CD14-positive monocyte (primary cell): ENCODE measurements at regions not wholly inside any gene's neighbourhood (a gene's known extent, or its start where the extent isn't known, plus 50 kb on each side); places are given as distances from the start of the nearest gene placed in this dataset.

Experiments
- DNase-seq, 3 donors: peaks; one replicate each; pipeline ENCODE4 v3.0.0-alpha.2; 2011 to 2022
- H2AFZ ChIP-seq: 2 replicates; pipeline ENCODE4 v1.6.0; 2012; ENCODE audit warnings: mild to moderate bottlenecking, low read depth, low read length, inconsistent platforms; ENCODE audit not compliant: insufficient read depth, poor library complexity, severe bottlenecking
- H3K27ac ChIP-seq, 2 donors: 1 replicate in 1 of 2; 2 replicates in 1 of 2; pipeline ENCODE4 v1.5.1; 2012 to 2013; ENCODE audit warnings: low read length in 2 of 2, control low read depth in 1 of 2, inconsistent platforms in 1 of 2, low read depth in 1 of 2, mild to moderate bottlenecking in 1 of 2
- H3K27me3 ChIP-seq, 2 donors: one replicate each; pipeline versions ENCODE4 v1.6.0 to v1.6.1; 2011 to 2013; ENCODE audit warnings: low read length in 2 of 2; ENCODE audit not compliant: control insufficient read depth in 2 of 2, insufficient read depth in 2 of 2
- H3K36me3 ChIP-seq, 2 donors: replicated peaks in 1 of 2; 1 replicate in 1 of 2; 2 replicates in 1 of 2; pipeline versions ENCODE4 v1.5.1 to v1.6.1; 2012 to 2013; ENCODE audit warnings: low read length in 2 of 2, control low read depth in 1 of 2, inconsistent platforms in 1 of 2, mild to moderate bottlenecking in 1 of 2; ENCODE audit not compliant: insufficient read depth in 2 of 2, control insufficient read depth in 1 of 2
- H3K4me1 ChIP-seq, 2 donors: 1 replicate in 1 of 2; 2 replicates in 1 of 2; pipeline versions ENCODE4 v1.5.1 to v1.6.1; 2012 to 2013; ENCODE audit warnings: low read length in 2 of 2, control low read depth in 1 of 2, inconsistent platforms in 1 of 2, mild to moderate bottlenecking in 1 of 2, moderate library complexity in 1 of 2; ENCODE audit not compliant: insufficient read depth in 2 of 2, control insufficient read depth in 1 of 2
- H3K4me2 ChIP-seq: replicated peaks from 2 replicates; pipeline ENCODE3; 2012; ENCODE audit warnings: low read length, moderate library complexity, mild to moderate bottlenecking; ENCODE audit not compliant: poor library complexity, severe bottlenecking; ENCODE audit errors: extremely low read depth
- H3K4me3 ChIP-seq, 3 experiments: fragments of 200-600 bp in 1 of 3; sonication (generic) in 1 of 3; replicated peaks in 1 of 3; 1 replicate in 2 of 3; 2 replicates in 1 of 3; pipeline ENCODE4 v1.5.1; 2011 to 2013; ENCODE audit warnings: low read length in 3 of 3, mild to moderate bottlenecking in 3 of 3, control low read depth in 2 of 3, low read depth in 2 of 3, inconsistent platforms in 1 of 3, moderate library complexity in 1 of 3
- H3K79me2 ChIP-seq: 2 replicates; pipeline ENCODE4 v1.6.0; 2012; ENCODE audit warnings: mild to moderate bottlenecking, control low read depth, inconsistent platforms, low read length, moderate library complexity; ENCODE audit not compliant: insufficient read depth
- H3K9ac ChIP-seq: 2 replicates; pipeline ENCODE4 v1.6.0; 2017; ENCODE audit warnings: low read length, mild to moderate bottlenecking; ENCODE audit not compliant: insufficient read depth, poor library complexity, severe bottlenecking
- H3K9me3 ChIP-seq, 2 donors: replicated peaks in 1 of 2; 1 replicate in 1 of 2; 2 replicates in 1 of 2; pipeline versions ENCODE4 v1.5.1 to v1.6.1; 2012 to 2013; ENCODE audit warnings: low read length in 2 of 2, control low read depth in 1 of 2; ENCODE audit not compliant: control insufficient read depth in 1 of 2, insufficient read depth in 1 of 2
- H4K20me1 ChIP-seq: 2 replicates; pipeline ENCODE4 v1.6.0; 2012; ENCODE audit warnings: mild to moderate bottlenecking, low read length, control low read depth, moderate library complexity; ENCODE audit not compliant: insufficient read depth
- H3K27ac Mint-ChIP-seq, 7 donors: one replicate each; pipeline ENCODE4 v1.8.0; 2020; ENCODE audit warnings: mild to moderate bottlenecking in 7 of 7, mixed read lengths in 7 of 7, moderate library complexity in 6 of 7, inconsistent platforms in 2 of 7
- H3K27me3 Mint-ChIP-seq, 3 donors: one replicate each; pipeline ENCODE4 v1.8.0; 2021 to 2022; ENCODE audit warnings: low read depth in 3 of 3, mild to moderate bottlenecking in 3 of 3, mixed read lengths in 3 of 3, moderate library complexity in 3 of 3, inconsistent platforms in 1 of 3
- H3K36me3 Mint-ChIP-seq, 2 donors: one replicate each; pipeline ENCODE4 v1.8.0; 2020; ENCODE audit warnings: mixed read lengths in 2 of 2, inconsistent platforms in 1 of 2, mild to moderate bottlenecking in 1 of 2
- H3K4me1 Mint-ChIP-seq: one replicate; pipeline ENCODE4 v1.8.0; 2020; ENCODE audit warnings: mild to moderate bottlenecking, mixed read lengths
- H3K4me3 Mint-ChIP-seq, 2 donors: one replicate each; pipeline ENCODE4 v1.8.0; 2020; ENCODE audit warnings: mild to moderate bottlenecking in 2 of 2, mixed read lengths in 2 of 2, moderate library complexity in 1 of 2
- H3K9me3 Mint-ChIP-seq, 7 donors: one replicate each; pipeline ENCODE4 v1.8.0; 2020 to 2022; ENCODE audit warnings: mixed read lengths in 7 of 7, mild to moderate bottlenecking in 6 of 7, moderate library complexity in 6 of 7, inconsistent platforms in 2 of 7
- CTCF ChIP-seq: fragments of 200-600 bp; IDR thresholded peaks from one replicate; pipeline ENCODE4 v1.8.0; 2022; ENCODE audit warnings: antibody characterized with exemption, mild to moderate bottlenecking
- WGBS: methylation state at CpG from one replicate; pipeline ENCODE4 v1.1.5; 2013; ENCODE audit warnings: missing lambda C conversion rate; ENCODE audit not compliant: insufficient coverage; 5-methylcytosine and 5-hydroxymethylcytosine counted together
- intact Hi-C, 2 donors: fragments of 100-400 bp; cut with micrococcal nuclease; formaldehyde crosslinking; loops; one replicate each; pipeline versions ENCODE4 v1.15.0 to v1.15.1; 2023

GRCh38 chr9:134568811-134569210, 72.8 kb upstream of the COL5A1 start:
- no peaks in the 10 kb centered on the region for H3K36me3 ChIP-seq
- intact Hi-C loops, result no loop called here
- Mint-ChIP-seq H3K36me3 (no peaks in the 10 kb centered on the region), H3K4me1 (no peaks in the 10 kb centered on the region), H3K9me3 (peaks cover 4 to 24% (median 11%) of the 10 kb centered on the region in 7 donors), H3K27me3 (peaks cover 0 to 13% (median 2%) of the 10 kb centered on the region in 3 donors), H3K4me3 (no peak overlapping the region), H3K27ac (no peak overlapping the region)
- H3K27ac ChIP-seq, result no peak overlapping the region
- no peaks in the 10 kb centered on the region for H3K4me1 ChIP-seq
- H3K27me3 ChIP-seq, result no peaks in the 10 kb centered on the region
- no peak for TF ChIP-seq CTCF
- H3K9me3 ChIP-seq, result peaks cover 11 to 24% of the 10 kb centered on the region in 2 donors
- H2AFZ ChIP-seq, result no peak overlapping the region
- DNase-seq, result no peak
- H3K9ac ChIP-seq, result no peak overlapping the region
- no peaks in the 10 kb centered on the region for H3K79me2 ChIP-seq
- H3K4me2 ChIP-seq, result no peak overlapping the region
- 80% methylated on average over 1 of the region's 3 CpGs for WGBS
- no peak overlapping the region for H3K4me3 ChIP-seq
- no peaks in the 10 kb centered on the region for H4K20me1 ChIP-seq

DNA sequence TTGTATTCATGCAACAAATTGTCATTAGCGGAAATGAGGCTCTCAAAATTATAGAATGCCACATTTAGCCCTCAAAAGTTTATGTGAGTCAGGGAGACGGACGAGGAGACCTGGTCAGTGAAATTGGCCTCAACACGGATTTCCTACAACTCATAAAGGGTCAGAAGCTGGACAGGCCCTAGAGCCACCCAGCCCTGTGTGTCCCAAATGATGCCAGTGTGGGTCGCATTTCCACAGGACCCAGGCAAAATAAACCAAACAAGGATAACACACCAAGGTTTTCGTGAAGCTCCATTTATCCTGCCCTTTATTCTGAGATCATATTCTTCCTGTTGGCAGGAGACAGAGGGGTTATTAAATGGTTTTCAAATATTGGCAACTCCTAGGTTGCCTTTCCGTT, 72.0 kb upstream of the COL5A1 start:
- H2AFZ ChIP-seq, result no peak overlapping the region
- H3K79me2 ChIP-seq, result no peaks in the 10 kb centered on the region
- H3K9me3 Mint-ChIP-seq, result peaks cover 7 to 28% (median 12%) of the 10 kb centered on the region in 7 donors
- no peak overlapping the region for H3K9ac ChIP-seq
- 94% methylated on average over 3 of the region's 7 CpGs for WGBS
- H3K9me3 ChIP-seq, result peaks cover 5 to 20% of the 10 kb centered on the region in 2 donors
- H3K4me3 Mint-ChIP-seq, result no peak overlapping the region
- H3K4me2 ChIP-seq, result no peak overlapping the region
- H3K4me1 Mint-ChIP-seq, result no peaks in the 10 kb centered on the region
- H3K27me3 ChIP-seq, result no peaks in the 10 kb centered on the region
- no peaks in the 10 kb centered on the region for H3K4me1 ChIP-seq
- peaks cover 0 to 10% (median 2%) of the 10 kb centered on the region in 3 donors for H3K27me3 Mint-ChIP-seq
- intact Hi-C loops, result no loop called here
- TF ChIP-seq CTCF, result no peak
- no peaks in the 10 kb centered on the region for H3K36me3 ChIP-seq
- DNase-seq, result no peak
- H3K27ac ChIP-seq, result no peak overlapping the region
- H3K27ac Mint-ChIP-seq, result no peak overlapping the region
- no peaks in the 10 kb centered on the region for H3K36me3 Mint-ChIP-seq
- no peaks in the 10 kb centered on the region for H4K20me1 ChIP-seq
- H3K4me3 ChIP-seq, result no peak overlapping the region
